B cell (primary cell): ENCODE measurements at regions not wholly inside any gene's neighbourhood (a gene's known extent, or its start where the extent isn't known, plus 50 kb on each side); places are given as distances from the start of the nearest gene placed in this dataset.

Source experiments
- ATAC-seq: fragments of 200-7000 bp; cut with Tn5 transposase; one replicate; pipeline ENCODE4 v1.10.0; 2021; ENCODE audit warnings: low read depth, mild to moderate bottlenecking, moderate number of reproducible peaks, moderate library complexity
- CTCF ChIA-PET: fragments of 350-600 bp; sonication (Branson Sonifier 250); formaldehyde crosslinking; loops from one replicate; lab custom pipeline; 2021; ENCODE audit warnings: antibody characterized with exemption, inconsistent platforms; lab: Charles Lee
- POLR2A ChIA-PET: fragments of 350-600 bp; sonication (Branson Sonifier 250); formaldehyde crosslinking; loops from one replicate; lab custom pipeline; 2021; ENCODE audit warnings: antibody characterized with exemption; lab: Charles Lee
- DNase-seq: peaks from one replicate; pipeline ENCODE4 v3.0.0; 2013
- H2AFZ ChIP-seq: 2 replicates; pipeline ENCODE4 v1.6.1; 2012; ENCODE audit warnings: mild to moderate bottlenecking, low read depth, low read length; ENCODE audit not compliant: insufficient read depth, poor library complexity, severe bottlenecking
- H3K27ac ChIP-seq, 2 donors: 1 replicate in 1 of 2; 2 replicates in 1 of 2; pipeline ENCODE4 v1.5.1; 2012 to 2013; ENCODE audit warnings: low read length in 2 of 2, mild to moderate bottlenecking in 2 of 2, moderate library complexity in 1 of 2
- H3K27me3 ChIP-seq, 4 experiments: fragments of 200-600 bp in 1 of 4; sonication (generic) in 1 of 4; replicated peaks in 1 of 4; 1 replicate in 2 of 4; 2 replicates in 2 of 4; pipeline versions ENCODE4 v1.6.1 to v1.7.0; 2013 to 2016; ENCODE audit warnings: low read length in 3 of 4, mild to moderate bottlenecking in 2 of 4, mixed read lengths in 1 of 4, moderate library complexity in 1 of 4; ENCODE audit not compliant: insufficient read depth in 4 of 4, control insufficient read depth in 3 of 4; ENCODE audit errors: control extremely low read depth in 1 of 4
- H3K36me3 ChIP-seq, 2 experiments: replicated peaks in 1 of 2; 1 replicate in 1 of 2; 2 replicates in 1 of 2; pipeline versions ENCODE4 v1.6.1 to v1.7.1; 2013; ENCODE audit warnings: low read length in 1 of 2; ENCODE audit not compliant: insufficient read depth in 2 of 2, control insufficient read depth in 1 of 2; ENCODE audit errors: control extremely low read depth in 1 of 2, extremely low read depth in 1 of 2
- H3K4me1 ChIP-seq, 2 donors: fragments of 200-600 bp in 1 of 2; sonication (generic) in 1 of 2; 1 replicate in 1 of 2; 2 replicates in 1 of 2; pipeline versions ENCODE4 v1.5.1 to v1.6.1; 2013 to 2017; ENCODE audit warnings: low read length in 2 of 2; ENCODE audit not compliant: control insufficient read depth in 2 of 2, insufficient read depth in 2 of 2
- H3K4me2 ChIP-seq: replicated peaks from 2 replicates; pipeline ENCODE3; 2012; ENCODE audit warnings: mild to moderate bottlenecking, low read depth, low read length; ENCODE audit not compliant: poor library complexity, severe bottlenecking
- H3K4me3 ChIP-seq, 5 experiments: fragments of 200-600 bp in 1 of 5; sonication (generic) in 1 of 5; 1 replicate in 3 of 5; 2 replicates in 2 of 5; pipeline versions ENCODE4 v1.5.1 to v1.7.0; 2011 to 2016; ENCODE audit warnings: low read length in 4 of 5, mild to moderate bottlenecking in 4 of 5, low read depth in 2 of 5, control low read depth in 1 of 5, moderate library complexity in 1 of 5; ENCODE audit not compliant: insufficient read depth in 1 of 5; ENCODE audit errors: control extremely low read depth in 1 of 5, extremely low read depth in 1 of 5
- H3K79me2 ChIP-seq: fragments of 200-600 bp; sonication (generic); one replicate; pipeline ENCODE4 v1.6.0; 2016; ENCODE audit warnings: low read length; ENCODE audit not compliant: control insufficient read depth, insufficient read depth
- H3K9ac ChIP-seq: fragments of 200-600 bp; sonication (generic); 2 replicates; pipeline ENCODE4 v1.6.1; 2017; ENCODE audit warnings: mild to moderate bottlenecking, low read length, moderate library complexity
- H3K9me3 ChIP-seq, 3 donors: one replicate each; pipeline versions ENCODE4 v1.6.1 to v1.7.1; 2013; ENCODE audit warnings: low read length in 2 of 3; ENCODE audit not compliant: control insufficient read depth in 2 of 3, insufficient read depth in 1 of 3; ENCODE audit errors: control extremely low read depth in 1 of 3
- H4K20me1 ChIP-seq: 2 replicates; pipeline ENCODE4 v1.6.0; 2012; ENCODE audit warnings: mild to moderate bottlenecking, low read length; ENCODE audit not compliant: insufficient read depth, control insufficient read depth, poor library complexity, severe bottlenecking
- H3K27ac Mint-ChIP-seq: one replicate; pipeline ENCODE4 v1.8.0; 2021; ENCODE audit warnings: mixed read lengths
- H3K27me3 Mint-ChIP-seq: one replicate; pipeline ENCODE4 v1.8.0; 2021; ENCODE audit warnings: mixed read lengths
- H3K4me1 Mint-ChIP-seq: one replicate; pipeline ENCODE4 v1.8.0; 2021; ENCODE audit warnings: mixed read lengths
- H3K4me3 Mint-ChIP-seq: one replicate; pipeline ENCODE4 v1.8.0; 2021; ENCODE audit warnings: mixed read lengths
- H3K9me3 Mint-ChIP-seq: one replicate; pipeline ENCODE4 v1.8.0; 2022; ENCODE audit warnings: mixed read lengths; ENCODE audit not compliant: insufficient read depth
- EZH2 ChIP-seq: IDR thresholded peaks from 2 replicates; pipeline ENCODE4 v1.6.1; 2012; ENCODE audit warnings: borderline replicate concordance, low read depth, mild to moderate bottlenecking, moderate library complexity, low read length; ENCODE audit not compliant: insufficient read depth, poor library complexity, severe bottlenecking
- WGBS: methylation state at CpG from one replicate; pipeline ENCODE4 v1.1.5; 2013; ENCODE audit warnings: missing lambda C conversion rate; ENCODE audit not compliant: insufficient coverage; 5-methylcytosine and 5-hydroxymethylcytosine counted together
- intact Hi-C: fragments of 100-400 bp; cut with micrococcal nuclease; formaldehyde crosslinking; loops from one replicate; pipeline ENCODE4 v1.10.0; 2022
- TF ChIP-seq, protein P1 (sequence below): fragments of 200-600 bp; IDR thresholded peaks from one replicate; pipeline ENCODE4 v1.8.0; 2022; ENCODE audit warnings: antibody characterized with exemption, mild to moderate bottlenecking

DNA sequence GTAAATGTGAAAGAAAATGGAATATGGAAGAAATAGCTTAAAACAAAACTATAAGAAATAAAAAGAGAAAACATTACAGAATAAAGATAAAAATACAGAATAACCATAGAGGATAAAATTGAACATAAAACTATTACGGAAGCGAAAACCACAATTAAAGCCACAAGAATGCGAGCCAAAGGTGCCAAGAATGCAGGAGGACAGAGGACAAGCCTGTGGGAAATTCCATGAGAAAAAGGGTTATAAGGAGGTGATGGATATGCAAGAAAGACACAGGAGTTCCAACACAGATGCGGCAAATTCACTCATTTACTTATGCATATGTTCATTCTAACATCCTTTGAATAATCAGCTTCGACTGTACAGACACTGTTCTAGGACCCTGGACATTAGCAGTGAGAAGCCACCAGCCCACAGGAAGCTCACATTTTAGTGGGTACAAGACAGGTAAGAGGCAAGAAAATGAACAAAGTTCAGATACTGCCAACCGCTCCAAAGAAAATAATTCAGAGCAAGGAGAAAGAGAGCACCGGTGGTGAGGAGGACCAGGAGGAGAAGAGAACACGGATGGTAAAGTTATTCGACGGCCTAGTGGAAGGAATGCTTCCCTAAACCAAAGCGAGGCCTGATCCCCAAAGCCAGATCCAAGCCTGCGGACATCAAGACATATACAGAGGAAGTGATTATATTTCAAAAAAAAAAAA is 213.7 kb upstream of the MGMT start:
- H3K27me3 Mint-ChIP-seq, result peaks cover 7% of the 10 kb centered on the region
- H3K27me3 ChIP-seq, result no peaks in the 10 kb centered on the region
- no peaks in the 10 kb centered on the region for H3K36me3 ChIP-seq
- WGBS, result 84% methylated on average over 7 of the region's 12 CpGs
- no peak overlapping the region for H3K4me3 Mint-ChIP-seq
- H4K20me1 ChIP-seq, result no peaks in the 10 kb centered on the region
- H3K79me2 ChIP-seq, result no peaks in the 10 kb centered on the region
- H3K4me3 ChIP-seq, result no peak overlapping the region
- H3K4me2 ChIP-seq, result no peak overlapping the region
- no peak overlapping the region for H2AFZ ChIP-seq
- TF ChIP-seq, protein P1, sequence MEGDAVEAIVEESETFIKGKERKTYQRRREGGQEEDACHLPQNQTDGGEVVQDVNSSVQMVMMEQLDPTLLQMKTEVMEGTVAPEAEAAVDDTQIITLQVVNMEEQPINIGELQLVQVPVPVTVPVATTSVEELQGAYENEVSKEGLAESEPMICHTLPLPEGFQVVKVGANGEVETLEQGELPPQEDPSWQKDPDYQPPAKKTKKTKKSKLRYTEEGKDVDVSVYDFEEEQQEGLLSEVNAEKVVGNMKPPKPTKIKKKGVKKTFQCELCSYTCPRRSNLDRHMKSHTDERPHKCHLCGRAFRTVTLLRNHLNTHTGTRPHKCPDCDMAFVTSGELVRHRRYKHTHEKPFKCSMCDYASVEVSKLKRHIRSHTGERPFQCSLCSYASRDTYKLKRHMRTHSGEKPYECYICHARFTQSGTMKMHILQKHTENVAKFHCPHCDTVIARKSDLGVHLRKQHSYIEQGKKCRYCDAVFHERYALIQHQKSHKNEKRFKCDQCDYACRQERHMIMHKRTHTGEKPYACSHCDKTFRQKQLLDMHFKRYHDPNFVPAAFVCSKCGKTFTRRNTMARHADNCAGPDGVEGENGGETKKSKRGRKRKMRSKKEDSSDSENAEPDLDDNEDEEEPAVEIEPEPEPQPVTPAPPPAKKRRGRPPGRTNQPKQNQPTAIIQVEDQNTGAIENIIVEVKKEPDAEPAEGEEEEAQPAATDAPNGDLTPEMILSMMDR, result no peak
- TF ChIP-seq EZH2, result no peak
- H3K9me3 Mint-ChIP-seq, result peaks cover 2% of the 10 kb centered on the region
- no peak for ATAC-seq
- no peaks in the 10 kb centered on the region for H3K9me3 ChIP-seq
- DNase-seq, result no peak
- H3K4me1 ChIP-seq, result no peaks in the 10 kb centered on the region
- POLR2A ChIA-PET, result no interaction called here
- no peaks in the 10 kb centered on the region for H3K4me1 Mint-ChIP-seq
- H3K9ac ChIP-seq, result no peak overlapping the region
- intact Hi-C loops, result no loop called here
- CTCF ChIA-PET, result no interaction called here
- H3K27ac Mint-ChIP-seq, result no peak overlapping the region
- no peak overlapping the region for H3K27ac ChIP-seq

DNA sequence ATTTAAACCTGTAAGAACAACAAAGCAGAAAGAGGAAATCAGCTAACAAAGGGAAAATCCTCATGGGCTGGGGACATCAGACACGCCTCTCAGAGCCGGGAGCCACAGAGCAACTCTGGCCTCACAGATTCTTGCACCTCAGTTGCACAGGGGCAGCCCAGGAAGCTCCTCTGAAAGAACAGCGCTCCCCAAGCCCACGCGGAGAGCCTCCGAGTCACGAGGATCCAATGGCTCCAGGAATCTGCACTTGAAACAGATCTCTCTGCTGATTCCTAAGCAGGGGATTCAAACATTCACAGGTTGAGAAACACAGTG is 213.2 kb upstream of the MGMT start:
- TF ChIP-seq EZH2, result no peak
- TF ChIP-seq, protein P1, result no peak
- Mint-ChIP-seq H3K4me1 (no peaks in the 10 kb centered on the region), H3K9me3 (peaks cover 2% of the 10 kb centered on the region), H3K27ac (no peak overlapping the region), H3K27me3 (peaks cover 7% of the 10 kb centered on the region), H3K4me3 (no peak overlapping the region)
- no peak for DNase-seq
- no peaks in the 10 kb centered on the region for H3K9me3 ChIP-seq
- no peak overlapping the region for H3K27ac ChIP-seq
- no peaks in the 10 kb centered on the region for H3K27me3 ChIP-seq
- no peak overlapping the region for H3K9ac ChIP-seq
- no peak overlapping the region for H2AFZ ChIP-seq
- ChIA-PET POLR2A (no interaction called here), CTCF (no interaction called here)
- intact Hi-C loops, result no loop called here
- WGBS, result 57% methylated on average over 7 of the region's 7 CpGs
- no peak overlapping the region for H3K4me3 ChIP-seq
- H3K36me3 ChIP-seq, result no peaks in the 10 kb centered on the region
- H3K4me2 ChIP-seq, result no peak overlapping the region
- H3K79me2 ChIP-seq, result no peaks in the 10 kb centered on the region
- no peak for ATAC-seq
- no peaks in the 10 kb centered on the region for H3K4me1 ChIP-seq
- H4K20me1 ChIP-seq, result no peaks in the 10 kb centered on the region
